Stimulated activated CD4-positive, alpha-beta T cell treated with anti-CD3 and anti-CD28 coated beads, Interleukin-4, amount 100 ng/mL, for 4 hours (primary cell): ENCODE measurements at regions not wholly inside any gene's neighbourhood (a gene's known extent, or its start where the extent isn't known, plus 50 kb on each side); places are given as distances from the start of the nearest gene placed in this dataset.
"Not testable (repeated sequence)": the region's sequence is repeated elsewhere in the genome, so short reads cannot be mapped to it uniquely, and the experiment has no call there.

Experiments
- DNase-seq, 2 experiments: peaks; one replicate each; pipeline ENCODE4 v3.0.0-alpha.2; 2020

GRCh38 chr11:122439866-122440810, 215.4 kb upstream of the UBASH3B start:
- no peak for DNase-seq

GRCh38 chr11:122436188-122436555, 219.3 kb upstream of the UBASH3B start:
- no peak for DNase-seq

- no peak for DNase-seq
Measured at GRCh38 chr11:122435540-122436187, 219.9 kb upstream of the UBASH3B start.

GRCh38 chr11:122434786-122435185, 220.7 kb upstream of the UBASH3B start:
- DNase-seq = no peak

GRCh38 chr11:122430490-122430889, 225.0 kb upstream of the UBASH3B start:
- DNase-seq = no peak

GRCh38 chr11:122426073-122426472, 229.4 kb upstream of the UBASH3B start:
- no peak for DNase-seq

GRCh38 chr11:122424636-122425035, 230.9 kb upstream of the UBASH3B start:
- no peak for DNase-seq

- DNase-seq = no peak
Measured at GRCh38 chr11:122423886-122424285, 231.6 kb upstream of the UBASH3B start.

GRCh38 chr11:122423273-122423672, 232.2 kb upstream of the UBASH3B start:
- DNase-seq = no peak

- DNase-seq = no peak
Measured at GRCh38 chr11:122422682-122423081, 232.8 kb upstream of the UBASH3B start.

- no peak for DNase-seq
Measured at GRCh38 chr11:122421702-122422101, 233.8 kb upstream of the UBASH3B start.

- DNase-seq = no peak
Measured at GRCh38 chr11:122418032-122418431, 237.5 kb upstream of the UBASH3B start.

- no peak for DNase-seq
Measured at GRCh38 chr11:122414406-122415018, 241.0 kb upstream of the UBASH3B start.

- no peak for DNase-seq
Measured at GRCh38 chr11:122413677-122414076, 241.8 kb upstream of the UBASH3B start.

GRCh38 chr11:122412581-122412980, 242.9 kb upstream of the UBASH3B start:
- no peak for DNase-seq

GRCh38 chr11:122406466-122406865, 249.1 kb upstream of the UBASH3B start:
- DNase-seq = no peak

- DNase-seq = no peak
Measured at GRCh38 chr11:122405547-122406341, 249.8 kb upstream of the UBASH3B start.

GRCh38 chr11:122404571-122404970, 251.0 kb upstream of the UBASH3B start:
- no peak for DNase-seq

GRCh38 chr11:122401581-122401980, 253.9 kb upstream of the UBASH3B start:
- not testable (repeated sequence) for DNase-seq

- no peak for DNase-seq
Measured at GRCh38 chr11:122399375-122399774, 256.1 kb upstream of the UBASH3B start.

GRCh38 chr11:122398851-122399250, 256.7 kb upstream of the UBASH3B start:
- no peak for DNase-seq

- no peak for DNase-seq
Measured at GRCh38 chr11:122398167-122398566, 257.4 kb upstream of the UBASH3B start.

GRCh38 chr11:122395282-122395681, 260.2 kb upstream of the UBASH3B start:
- no peak for DNase-seq
